Trophoblast cell (in vitro differentiated cells and primary cell): ENCODE measurements at regions not wholly inside any gene's neighbourhood (a gene's known extent, or its start where the extent isn't known, plus 50 kb on each side); places are given as distances from the start of the nearest gene placed in this dataset.

Experiments
- DNase-seq, 2 donors: peaks; one replicate each; pipeline ENCODE4 v3.0.0-alpha.2; 2016
- H2AFZ ChIP-seq: 2 replicates; pipeline ENCODE4 v1.6.1; 2013; ENCODE audit warnings: low read length, moderate library complexity, mild to moderate bottlenecking; ENCODE audit not compliant: insufficient read depth, poor library complexity
- H2AK5ac ChIP-seq: 2 replicates; pipeline ENCODE4 v1.6.1; 2013; ENCODE audit warnings: mild to moderate bottlenecking, low read length
- H2BK120ac ChIP-seq: 2 replicates; pipeline ENCODE4 v1.6.1; 2013; ENCODE audit warnings: low read length, mild to moderate bottlenecking, moderate library complexity; ENCODE audit not compliant: insufficient read depth, poor library complexity
- H2BK12ac ChIP-seq: 2 replicates; pipeline ENCODE4 v1.6.1; 2013; ENCODE audit warnings: mild to moderate bottlenecking, low read length, moderate library complexity
- H2BK5ac ChIP-seq: 2 replicates; pipeline ENCODE4 v1.6.1; 2013; ENCODE audit warnings: low read length, low read depth, moderate library complexity, mild to moderate bottlenecking; ENCODE audit not compliant: poor library complexity
- H3K14ac ChIP-seq: 2 replicates; pipeline ENCODE4 v1.6.1; 2013; ENCODE audit warnings: mild to moderate bottlenecking, low read length
- H3K18ac ChIP-seq: 2 replicates; pipeline ENCODE4 v1.6.1; 2013; ENCODE audit warnings: mild to moderate bottlenecking, low read length
- H3K23ac ChIP-seq: 2 replicates; pipeline ENCODE4 v1.6.1; 2013; ENCODE audit warnings: low read length
- H3K27ac ChIP-seq: 2 replicates; pipeline ENCODE4 v1.5.1; 2013; ENCODE audit warnings: low read depth, mild to moderate bottlenecking, inconsistent platforms, low read length, moderate library complexity
- H3K27me3 ChIP-seq: 2 replicates; pipeline ENCODE4 v1.6.1; 2013; ENCODE audit warnings: inconsistent platforms, mild to moderate bottlenecking, low read length, moderate library complexity; ENCODE audit not compliant: insufficient read depth
- H3K36me3 ChIP-seq, 2 experiments: 1 replicate in 1 of 2; 2 replicates in 1 of 2; pipeline ENCODE4 v1.6.1; 2013; ENCODE audit warnings: low read length in 2 of 2, mild to moderate bottlenecking in 2 of 2, moderate library complexity in 1 of 2; ENCODE audit not compliant: insufficient read depth in 2 of 2, control insufficient read depth in 1 of 2
- H3K4ac ChIP-seq: 2 replicates; pipeline ENCODE4 v1.6.1; 2013; ENCODE audit warnings: low read depth, mild to moderate bottlenecking, low read length, moderate library complexity
- H3K4me1 ChIP-seq, 2 experiments: 1 replicate in 1 of 2; 2 replicates in 1 of 2; pipeline ENCODE4 v1.6.1; 2013; ENCODE audit warnings: low read length in 2 of 2, mild to moderate bottlenecking in 2 of 2, moderate library complexity in 1 of 2; ENCODE audit not compliant: insufficient read depth in 2 of 2, control insufficient read depth in 1 of 2
- H3K4me2 ChIP-seq: 2 replicates; pipeline ENCODE4 v1.6.1; 2013; ENCODE audit warnings: inconsistent platforms, mild to moderate bottlenecking, low read length, moderate library complexity
- H3K4me3 ChIP-seq: 2 replicates; pipeline ENCODE4 v1.5.1; 2013; ENCODE audit warnings: mild to moderate bottlenecking, low read depth, low read length, inconsistent platforms
- H3K79me1 ChIP-seq: one replicate; pipeline ENCODE4 v1.6.1; 2013; ENCODE audit warnings: low read length
- H3K79me2 ChIP-seq: 2 replicates; pipeline ENCODE4 v1.6.1; 2013; ENCODE audit warnings: low read length, mild to moderate bottlenecking; ENCODE audit not compliant: control insufficient read depth, insufficient read depth, poor library complexity
- H3K9ac ChIP-seq: 2 replicates; pipeline ENCODE4 v1.6.1; 2013; ENCODE audit warnings: mild to moderate bottlenecking, low read length
- H3K9me3 ChIP-seq: 2 replicates; pipeline ENCODE4 v1.6.1; 2013; ENCODE audit warnings: low read depth, mild to moderate bottlenecking, control low read depth, inconsistent platforms, low read length; ENCODE audit not compliant: insufficient read depth
- H4K12ac ChIP-seq: 2 replicates; pipeline ENCODE4 v1.6.1; 2013; ENCODE audit warnings: low read depth, mild to moderate bottlenecking, low read length, moderate library complexity
- H4K8ac ChIP-seq: 2 replicates; pipeline ENCODE4 v1.6.1; 2013; ENCODE audit warnings: low read depth, mild to moderate bottlenecking, low read length, moderate library complexity
- H4K91ac ChIP-seq: one replicate; pipeline ENCODE4 v1.6.1; 2013; ENCODE audit warnings: low read depth, mild to moderate bottlenecking, low read length, moderate library complexity
- WGBS: extraction: QIAGEN DNeasy Blood & Tissue Kit; methylation state at CpG from one replicate; pipeline ENCODE4 v1.1.7; 2013; ENCODE audit warnings: missing lambda C conversion rate; ENCODE audit not compliant: insufficient read length, insufficient coverage; ENCODE audit errors: extremely low coverage; 5-methylcytosine and 5-hydroxymethylcytosine counted together

- Histone ChIP-seq H3K4ac (no peak overlapping the region), H2BK5ac (no peak overlapping the region), H3K23ac (no peak overlapping the region), H3K27me3 (no peaks in the 10 kb centered on the region), H3K9ac (no peak overlapping the region), H2BK120ac (no peak overlapping the region), H4K12ac (no peak overlapping the region), H3K27ac (no peak overlapping the region), H3K79me2 (no peaks in the 10 kb centered on the region), H2BK12ac (no peak overlapping the region), H3K18ac (no peak overlapping the region), H4K91ac (no peak overlapping the region), H3K9me3 (peaks cover 2% of the 10 kb centered on the region), H2AK5ac (no peak overlapping the region), H4K8ac (no peak overlapping the region), H3K79me1 (peaks cover 22% of the 10 kb centered on the region), H3K4me1 (peaks cover 6 to 12% of the 10 kb centered on the region in 2 experiments), H3K4me3 (no peak overlapping the region), H3K36me3 (no peaks in the 10 kb centered on the region), H3K4me2 (no peak overlapping the region), H3K14ac (no peak overlapping the region), H2AFZ (no peak overlapping the region)
- no peak for DNase-seq
- no CpG with 5 or more reads among the region's 8 CpGs for WGBS
Measured at GRCh38 chr2:6206882-6207281, 514.7 kb downstream of the SOX11 start.

GRCh38 chr2:6211236-6211635, 519.1 kb downstream of the SOX11 start:
- Histone ChIP-seq H4K12ac (no peak overlapping the region), H3K9me3 (peaks cover 2% of the 10 kb centered on the region), H3K4me1 (peaks cover 14 to 16% of the 10 kb centered on the region in 2 experiments), H3K4ac (no peak overlapping the region), H2BK5ac (peak overlapping the region; percentile 57), H3K27me3 (no peaks in the 10 kb centered on the region), H4K91ac (peak overlapping the region; percentile 54), H2BK12ac (peak overlapping the region; percentile 66), H3K18ac (no peak overlapping the region), H3K9ac (no peak overlapping the region), H3K23ac (no peak overlapping the region), H2AK5ac (no peak overlapping the region), H3K36me3 (no peaks in the 10 kb centered on the region), H3K14ac (peak overlapping the region; percentile 32), H3K4me3 (no peak overlapping the region), H4K8ac (no peak overlapping the region), H3K79me1 (peaks cover 20% of the 10 kb centered on the region), H2BK120ac (peak overlapping the region; percentile 90), H3K4me2 (no peak overlapping the region), H3K27ac (peak overlapping the region; percentile 75), H2AFZ (no peak overlapping the region), H3K79me2 (no peaks in the 10 kb centered on the region)
- WGBS, result no CpG with 5 or more reads among the region's 1 CpG
- DNase-seq, result no peak

GRCh38 chr2:6212491-6212890, 520.3 kb downstream of the SOX11 start:
- no peak overlapping the region for H2AK5ac ChIP-seq
- peaks cover 2% of the 10 kb centered on the region for H3K9me3 ChIP-seq
- no peak overlapping the region for H4K12ac ChIP-seq
- H3K4me2 ChIP-seq, result no peak overlapping the region
- no peak overlapping the region for H3K18ac ChIP-seq
- H3K4me1 ChIP-seq, result peaks cover 14 to 16% of the 10 kb centered on the region in 2 experiments
- H3K4me3 ChIP-seq, result no peak overlapping the region
- peak in 1 of 2 donors; percentile 61 for DNase-seq
- H4K91ac ChIP-seq, result no peak overlapping the region
- no peak overlapping the region for H2AFZ ChIP-seq
- H3K36me3 ChIP-seq, result no peaks in the 10 kb centered on the region
- no peaks in the 10 kb centered on the region for H3K79me2 ChIP-seq
- no peak overlapping the region for H2BK120ac ChIP-seq
- no peak overlapping the region for H2BK12ac ChIP-seq
- H3K4ac ChIP-seq, result no peak overlapping the region
- H3K27ac ChIP-seq, result no peak overlapping the region
- no peak overlapping the region for H3K23ac ChIP-seq
- H3K14ac ChIP-seq, result no peak overlapping the region
- H2BK5ac ChIP-seq, result no peak overlapping the region
- no peak overlapping the region for H4K8ac ChIP-seq
- no CpG with 5 or more reads among the region's 6 CpGs for WGBS
- H3K27me3 ChIP-seq, result no peaks in the 10 kb centered on the region
- peaks cover 20% of the 10 kb centered on the region for H3K79me1 ChIP-seq
- H3K9ac ChIP-seq, result no peak overlapping the region

- Histone ChIP-seq H3K27me3 (no peaks in the 10 kb centered on the region), H3K4me1 (peaks cover 14 to 16% of the 10 kb centered on the region in 2 experiments), H3K79me1 (peaks cover 18% of the 10 kb centered on the region), H3K9ac (no peak overlapping the region), H2BK5ac (peak overlapping the region; percentile 83), H2AK5ac (peak overlapping the region; percentile 99), H3K23ac (no peak overlapping the region), H3K4ac (peak overlapping the region; percentile 78), H3K9me3 (peaks cover 2% of the 10 kb centered on the region), H4K12ac (peak overlapping the region; percentile 40), H3K27ac (no peak overlapping the region), H3K14ac (peak overlapping the region; percentile 97), H2BK12ac (peak overlapping the region; percentile 99), H3K36me3 (no peaks in the 10 kb centered on the region), H2BK120ac (peak overlapping the region; percentile 94), H4K91ac (peak overlapping the region; percentile 98), H3K18ac (peak overlapping the region; percentile 90), H3K4me2 (no peak overlapping the region), H2AFZ (peak overlapping the region; percentile 69), H3K4me3 (no peak overlapping the region), H3K79me2 (no peaks in the 10 kb centered on the region), H4K8ac (peak overlapping the region; percentile 95)
- DNase-seq, result no peak
- WGBS, result no CpG with 5 or more reads among the region's 20 CpGs
Measured at GRCh38 chr2:6213056-6213780, 521.0 kb downstream of the SOX11 start.
